ENCODE measurements at regions not wholly inside any gene's neighbourhood (a gene's known extent, or its start where the extent isn't known, plus 50 kb on each side); places are given as distances from the start of the nearest gene placed in this dataset.

DNA sequence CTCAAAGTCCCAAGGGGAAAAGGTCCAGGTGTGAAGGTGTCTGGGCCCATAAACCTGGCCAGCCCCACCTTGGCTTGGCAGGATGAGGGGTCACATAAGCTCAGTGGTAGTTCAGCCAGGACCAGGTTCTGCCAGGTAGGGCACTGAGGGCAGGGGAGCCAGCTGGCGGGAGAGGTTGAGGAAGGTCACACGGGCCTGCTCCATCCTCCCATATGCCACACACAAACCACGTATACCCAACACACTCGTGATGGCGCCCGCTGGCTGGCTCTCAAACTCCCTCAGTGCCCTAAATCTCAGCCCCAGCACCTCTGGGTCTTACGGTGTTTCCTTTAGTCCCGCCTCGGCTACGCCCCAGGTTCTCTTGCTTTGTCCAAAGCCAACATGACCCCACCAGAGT, 160.5 kb downstream of the ZFP36L2 start:
- TF ChIP-seq SPI1 (IDR thresholded peaks at IDR 0.05; ENCODE audit: low read depth, low read length) (no peak), TAF1 (IDR thresholded peaks at IDR 0.05; ENCODE audit: low read depth, low read length) (no peak), POLR2A (IDR thresholded peaks at IDR 0.05; ENCODE audit: low read depth, low read length) (no peak), POLR2AphosphoS5 (IDR thresholded peaks at IDR 0.05; ENCODE audit: low read depth, low read length) (no peak), PAX5 (IDR thresholded peaks at IDR 0.05; ENCODE audit: insufficient read depth, low read length, severe bottlenecking) (no peak)
